HG03460 (cell line): ENCODE measurements at regions not wholly inside any gene's neighbourhood (a gene's known extent, or its start where the extent isn't known, plus 50 kb on each side); places are given as distances from the start of the nearest gene placed in this dataset.
"Not testable (repeated sequence)": the region's sequence is repeated elsewhere in the genome, so short reads cannot be mapped to it uniquely, and the experiment has no call there.

Experiments used
- ATAC-seq: cut with Tn5 transposase; IDR thresholded peaks from one replicate; pipeline ENCODE4 v1.9.1; 2021; ENCODE audit not compliant: unreplicated experiment

GRCh38 chr11:92122561-92122960 is 102.1 kb upstream of the FAT3 start:
- no peak for ATAC-seq

GRCh38 chr11:92111287-92111686 is 113.3 kb upstream of the FAT3 start:
- no peak for ATAC-seq

- ATAC-seq = no peak
These were observed 115.2 kb upstream of the FAT3 start for GRCh38 chr11:92109466-92109865.

DNA sequence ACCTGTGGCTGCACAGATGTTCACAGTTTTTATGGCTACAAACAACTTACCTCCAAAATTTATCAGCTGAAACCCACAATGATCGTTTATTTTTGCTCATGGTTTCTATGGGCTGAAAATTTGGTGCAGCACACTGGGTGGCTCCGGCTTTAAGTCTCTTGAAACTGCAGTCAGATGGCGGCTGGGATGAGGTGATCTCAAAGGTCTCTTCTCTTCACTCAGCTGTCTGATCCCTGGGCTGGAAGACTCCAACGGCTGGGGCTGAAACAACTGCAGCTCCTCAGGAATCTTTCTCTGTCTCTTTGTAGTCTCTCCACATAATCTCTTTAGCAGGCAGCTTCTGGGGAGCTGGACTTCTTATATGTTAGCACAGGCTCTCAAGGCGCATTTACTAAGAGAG is 117.3 kb upstream of the FAT3 start:
- no peak for ATAC-seq

- ATAC-seq = no peak
These were observed 120.3 kb upstream of the FAT3 start for GRCh38 chr11:92104349-92104748.

- ATAC-seq = no peak
These were observed 122.7 kb upstream of the FAT3 start for GRCh38 chr11:92101920-92102319.

DNA sequence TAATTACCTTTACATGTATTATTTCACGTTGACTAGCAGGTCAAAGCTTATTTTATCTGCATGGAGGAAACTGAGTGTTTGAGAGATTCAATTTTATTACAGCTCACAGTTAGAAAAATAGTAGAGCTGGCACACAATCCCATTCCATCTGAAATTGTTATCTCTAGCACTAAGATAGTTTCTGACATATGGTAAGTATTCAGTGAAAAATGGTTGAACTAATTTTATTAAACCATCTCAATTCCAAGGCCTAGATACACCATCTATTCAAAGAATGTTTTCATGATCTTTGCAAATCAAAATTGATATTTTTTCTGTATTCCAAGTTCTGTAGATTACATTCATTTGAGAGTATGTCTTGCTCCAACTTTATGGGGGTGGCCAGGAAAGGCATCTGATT is 125.4 kb upstream of the FAT3 start:
- no peak for ATAC-seq

GRCh38 chr11:92098172-92098571 is 126.4 kb upstream of the FAT3 start:
- no peak for ATAC-seq

GRCh38 chr11:92087725-92088537 is 136.7 kb upstream of the FAT3 start:
- ATAC-seq = no peak

- no peak for ATAC-seq
These were observed 141.5 kb upstream of the FAT3 start for GRCh38 chr11:92083123-92083522.

DNA sequence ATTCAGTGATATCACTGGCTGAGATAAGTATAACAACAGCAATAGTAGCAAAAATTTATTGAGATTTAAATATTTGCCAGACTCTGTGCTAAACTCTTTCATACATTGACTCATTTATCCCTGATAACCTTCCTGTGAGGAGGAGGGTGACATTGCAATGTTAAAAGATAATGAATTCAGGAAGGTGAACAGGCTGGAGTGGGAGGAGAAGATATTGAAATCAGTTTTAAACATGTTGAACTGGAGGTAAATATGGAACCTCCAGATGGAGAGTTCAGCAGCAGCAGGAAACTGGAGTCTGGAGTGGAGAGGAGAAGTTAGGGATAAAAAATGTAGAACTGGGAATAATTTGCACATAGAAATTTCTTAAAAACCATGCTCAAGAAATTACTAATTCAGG is 142.0 kb upstream of the FAT3 start:
- no peak for ATAC-seq

- ATAC-seq = not testable (repeated sequence)
These were observed 150.1 kb upstream of the FAT3 start for GRCh38 chr11:92074498-92074897.

GRCh38 chr11:92071660-92072059 is 153.0 kb upstream of the FAT3 start:
- ATAC-seq = no peak

DNA sequence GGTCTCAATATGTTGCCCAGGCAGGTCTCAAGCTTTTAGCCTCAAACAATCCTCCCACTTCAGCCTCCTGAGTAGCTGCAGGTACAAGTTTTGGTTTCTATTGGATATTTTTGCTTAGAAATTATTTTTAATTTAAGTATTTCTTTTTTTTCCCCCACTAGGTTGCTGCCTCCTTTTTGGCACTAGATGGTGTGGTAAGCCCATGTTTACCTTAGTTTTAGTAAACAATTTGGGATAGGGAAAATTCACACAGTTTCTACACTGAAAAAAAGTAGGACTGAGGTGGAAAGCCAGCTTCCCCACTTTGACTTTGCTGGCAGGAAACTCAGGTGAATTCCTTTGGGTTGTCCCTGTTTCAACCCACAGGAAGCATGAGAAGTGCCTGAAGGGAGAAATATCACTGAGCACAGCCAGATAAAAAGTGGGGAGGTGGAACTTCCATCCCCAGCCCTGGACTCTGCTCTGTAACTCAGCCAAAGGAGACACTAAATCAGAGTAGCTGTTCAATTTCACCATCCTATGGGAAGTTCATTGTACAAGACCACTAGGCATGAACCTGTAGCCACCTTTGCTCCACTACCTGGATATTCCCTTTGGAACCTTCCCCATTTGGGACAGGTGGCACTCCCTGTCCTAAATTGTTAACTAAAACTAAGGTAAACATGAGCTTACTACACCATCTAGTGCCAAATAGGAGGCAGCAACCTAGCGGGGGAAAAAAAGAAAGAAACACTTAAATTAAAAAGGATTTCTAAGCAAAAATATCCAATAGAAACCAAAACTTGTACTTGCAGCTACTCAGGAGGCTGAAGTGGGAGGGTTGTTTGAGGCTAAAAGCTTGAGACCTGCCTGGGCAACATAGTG is 154.4 kb upstream of the FAT3 start:
- ATAC-seq = no peak

DNA sequence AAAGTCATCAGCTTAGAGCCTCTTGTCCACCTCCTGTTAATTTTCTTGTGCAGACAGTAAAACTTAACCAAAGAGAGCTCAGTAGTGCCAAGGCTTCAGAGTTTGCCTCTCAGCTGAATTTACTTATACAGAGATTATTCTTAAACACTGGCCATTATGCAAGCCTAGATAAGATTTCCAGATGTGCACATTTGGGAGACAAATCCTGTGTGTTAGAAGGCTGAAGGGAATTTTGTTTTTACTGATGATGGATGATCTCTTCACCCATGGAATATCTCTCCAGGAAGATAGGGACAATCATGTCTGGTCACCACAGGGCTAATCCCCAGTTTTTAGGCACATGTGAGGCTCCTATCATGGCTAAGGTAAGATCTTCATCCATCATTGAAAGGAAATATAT is 157.6 kb upstream of the FAT3 start:
- ATAC-seq = no peak

DNA sequence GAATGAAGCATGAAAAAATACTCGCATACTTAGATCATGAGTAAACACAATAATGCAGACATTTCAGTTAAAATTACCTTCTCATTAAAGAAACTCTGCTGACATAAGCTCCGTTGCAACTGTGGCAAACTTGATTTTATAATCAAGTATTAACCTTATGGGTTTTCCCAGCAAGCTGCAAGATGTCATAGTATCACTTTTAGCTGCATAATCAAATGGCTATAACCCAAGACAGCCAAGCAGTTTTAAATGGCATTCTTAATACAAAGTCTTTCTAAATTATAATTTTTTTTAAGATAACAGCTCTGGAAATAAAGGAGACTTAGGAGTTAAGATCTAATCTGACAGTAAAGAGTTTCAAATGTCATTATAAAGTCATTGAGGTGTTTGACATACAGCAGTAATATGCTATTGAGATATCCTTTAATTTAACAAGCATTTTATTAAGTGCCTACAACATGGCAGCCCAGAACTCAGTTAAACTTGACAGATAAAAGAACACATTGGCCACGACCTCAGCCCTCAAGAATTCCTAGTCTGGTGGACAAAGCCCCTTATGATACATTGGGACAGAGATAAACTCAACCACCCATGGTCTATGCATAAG is 163.1 kb upstream of the FAT3 start:
- no peak for ATAC-seq

GRCh38 chr11:92057849-92058442 is 166.7 kb upstream of the FAT3 start:
- no peak for ATAC-seq

DNA sequence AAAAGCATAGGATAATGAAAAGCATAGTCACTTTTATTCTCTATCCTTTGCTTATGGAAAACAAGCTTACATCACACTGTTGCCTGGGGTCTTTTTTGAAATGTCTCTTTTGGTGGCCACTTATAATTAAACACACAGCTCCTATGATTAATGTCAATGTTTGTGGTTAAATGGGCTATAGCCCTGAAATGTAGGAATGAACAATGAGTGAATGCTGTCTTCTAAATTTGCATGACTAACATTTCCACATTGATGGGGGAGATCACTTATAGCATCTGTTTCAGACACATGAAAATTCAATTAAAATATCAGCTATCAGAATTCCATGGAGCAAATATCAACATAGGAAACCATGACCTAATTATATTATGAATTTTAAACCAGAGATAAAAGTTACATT is 171.4 kb upstream of the FAT3 start:
- no peak for ATAC-seq

- no peak for ATAC-seq
These were observed 174.3 kb upstream of the FAT3 start for GRCh38 chr11:92050305-92050704.

DNA sequence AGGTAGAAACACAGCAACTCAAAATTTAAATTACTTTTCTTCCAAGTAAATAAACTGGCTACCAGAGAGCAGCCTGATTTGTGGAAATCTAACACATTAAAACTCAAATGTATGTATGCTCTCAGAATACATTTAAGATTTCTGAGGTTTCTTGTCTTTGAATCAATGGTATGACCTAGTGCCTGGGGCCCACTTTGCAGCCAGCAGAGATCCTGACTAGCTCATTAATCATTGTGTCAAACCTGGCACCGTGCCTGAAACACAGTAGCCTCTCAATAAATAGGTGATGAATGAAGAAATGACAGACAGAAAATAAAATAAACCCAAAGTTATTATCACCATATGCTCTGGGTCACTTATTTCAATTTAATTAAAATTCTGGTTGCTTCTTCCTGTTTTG is 176.2 kb upstream of the FAT3 start:
- ATAC-seq = no peak

DNA sequence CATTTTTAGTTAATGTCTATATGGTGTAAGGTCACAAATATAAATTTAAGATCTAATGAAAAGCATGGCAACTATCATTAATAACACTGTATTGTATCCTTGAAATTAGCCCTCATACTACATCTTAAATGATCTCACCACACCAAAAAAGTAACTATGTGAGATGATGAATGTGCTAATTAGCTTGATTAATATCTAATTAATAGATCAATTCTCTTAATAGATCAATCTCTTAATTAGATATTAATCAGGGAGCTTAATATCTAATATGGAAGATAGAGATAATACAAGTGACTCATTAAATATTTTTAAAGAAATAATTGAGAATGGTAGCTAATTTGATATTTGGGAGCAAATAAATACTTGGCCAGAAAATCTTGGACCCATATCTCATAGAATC is 178.5 kb upstream of the FAT3 start:
- no peak for ATAC-seq
